GM18508 (cell line): ENCODE measurements at regions not wholly inside any gene's neighbourhood (a gene's known extent, or its start where the extent isn't known, plus 50 kb on each side); places are given as distances from the start of the nearest gene placed in this dataset.
"Not testable (repeated sequence)": the region's sequence is repeated elsewhere in the genome, so short reads cannot be mapped to it uniquely, and the experiment has no call there.

Experiments
- ATAC-seq: cut with Tn5 transposase; IDR thresholded peaks from one replicate; pipeline ENCODE4 v1.9.1; 2021; ENCODE audit warnings: moderate number of reproducible peaks; ENCODE audit not compliant: insufficient read depth, unreplicated experiment

DNA sequence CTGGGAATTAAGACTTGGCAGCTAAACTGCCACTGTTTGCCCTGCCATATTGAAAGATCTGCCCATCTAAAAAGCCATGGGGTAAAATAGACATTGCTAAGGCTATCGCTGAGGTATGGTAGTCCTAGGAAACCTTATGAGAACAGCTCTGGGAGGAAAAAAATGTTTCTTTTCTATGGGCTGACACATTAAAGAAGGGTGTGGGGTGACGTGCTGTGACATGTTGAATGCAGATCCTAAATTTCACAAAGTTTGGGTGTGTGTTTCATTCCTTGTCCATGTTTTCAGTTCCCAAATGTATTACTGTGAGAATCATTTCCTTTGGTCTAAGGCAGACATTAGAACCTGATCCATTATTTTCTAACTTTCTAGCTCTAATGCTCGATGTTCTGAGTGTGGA lies 766.4 kb downstream of the BCL11A start:
- ATAC-seq: no peak

DNA sequence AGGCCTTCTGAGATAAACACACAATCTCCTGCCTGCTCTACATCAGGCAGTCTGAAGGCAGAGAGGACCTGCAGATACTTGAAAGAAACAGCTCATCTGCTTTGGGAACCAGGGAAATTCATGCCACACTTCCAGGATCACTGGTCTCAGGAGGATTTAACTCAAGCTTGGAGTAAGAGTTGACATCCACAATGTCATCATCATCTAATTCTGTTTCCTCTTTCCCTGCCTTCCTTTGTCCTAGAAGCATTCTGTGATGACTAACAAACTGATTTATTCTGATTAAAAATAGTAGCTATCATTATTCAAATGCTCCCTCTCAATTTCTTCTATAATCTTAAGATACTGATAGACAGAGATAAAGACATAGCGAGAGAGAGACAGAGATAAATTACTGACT lies 766.8 kb downstream of the BCL11A start:
- no peak for ATAC-seq

DNA sequence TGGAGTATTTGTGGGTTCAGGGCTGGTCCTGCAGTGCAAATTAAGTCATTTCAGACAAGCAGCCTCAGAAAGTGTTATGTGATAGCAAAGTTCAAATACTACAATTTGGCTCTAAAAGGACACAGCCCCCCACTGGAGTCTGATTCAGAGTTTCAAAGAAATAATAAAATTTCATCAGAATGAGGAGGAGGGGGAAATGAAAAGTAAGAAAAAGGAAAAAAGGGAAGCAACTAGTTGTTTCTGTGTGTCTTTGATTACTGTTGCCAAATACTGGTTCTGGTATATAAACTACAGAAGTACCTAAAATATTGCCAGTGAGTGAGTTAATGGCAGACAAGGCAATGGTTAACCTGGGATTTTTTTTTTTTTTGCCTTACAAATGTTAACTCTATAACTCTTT lies 773.9 kb downstream of the BCL11A start:
- ATAC-seq: no peak

DNA sequence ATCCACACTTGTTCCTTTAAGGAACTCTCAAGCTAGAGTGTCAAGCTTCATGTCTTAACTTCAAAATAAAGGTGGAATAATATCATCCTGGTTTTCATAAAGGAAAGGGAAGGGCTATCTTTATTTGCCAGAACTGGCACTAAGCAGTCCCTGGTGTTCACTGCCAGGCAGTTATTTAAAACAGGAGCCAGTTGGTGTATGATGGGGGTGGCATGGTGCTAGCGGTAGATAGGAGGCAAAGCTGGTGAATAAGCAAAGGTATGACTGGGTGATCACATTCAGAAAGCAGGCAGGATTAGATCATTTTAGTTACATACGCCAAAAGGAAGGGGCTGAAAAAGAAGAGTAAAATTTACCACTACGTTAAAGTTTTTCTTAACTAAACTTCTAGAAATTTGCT lies 776.3 kb downstream of the BCL11A start:
- no peak for ATAC-seq

DNA sequence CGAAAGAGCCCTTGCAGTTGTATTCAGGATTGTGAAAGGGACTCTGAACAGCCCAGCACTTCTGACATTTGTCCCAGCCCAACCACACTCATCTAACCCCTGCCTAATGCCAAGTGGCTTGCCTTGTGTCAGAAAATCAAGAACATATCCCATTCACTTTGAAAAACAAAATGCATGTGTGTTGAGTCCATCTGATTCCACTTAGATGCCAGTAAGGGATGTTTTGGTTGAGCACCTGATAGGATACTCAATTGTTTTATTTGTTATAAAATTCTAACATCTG lies 776.8 kb downstream of the BCL11A start:
- ATAC-seq: no peak

DNA sequence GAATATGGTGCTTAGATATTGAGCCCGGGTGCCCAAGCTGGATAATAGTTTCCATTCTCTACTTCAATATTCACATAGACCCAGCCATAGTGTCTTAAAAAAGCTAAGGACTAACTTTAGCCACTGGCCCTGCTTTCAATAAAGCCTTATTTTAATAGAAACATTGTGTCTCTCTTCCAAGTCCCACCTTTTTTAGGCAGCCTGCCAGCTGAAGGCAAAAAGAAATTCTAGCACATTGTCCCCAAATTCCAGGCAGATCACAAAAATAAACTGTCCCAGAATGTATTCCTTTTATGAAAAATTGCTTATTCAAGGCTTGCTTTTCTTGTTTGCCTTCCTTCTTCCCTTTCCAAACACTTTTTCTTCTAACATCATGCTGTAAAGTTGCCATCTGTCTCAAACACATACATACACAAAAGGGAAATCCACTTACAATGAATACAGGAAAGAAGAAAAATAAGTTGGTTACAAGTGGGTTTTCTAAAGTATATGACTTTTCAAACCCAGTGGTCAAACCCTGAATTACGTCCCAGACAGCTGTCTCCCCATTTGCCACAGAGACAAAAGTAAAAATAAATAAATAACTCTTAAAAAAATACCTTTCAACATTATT lies 778.5 kb downstream of the BCL11A start:
- ATAC-seq: no peak

DNA sequence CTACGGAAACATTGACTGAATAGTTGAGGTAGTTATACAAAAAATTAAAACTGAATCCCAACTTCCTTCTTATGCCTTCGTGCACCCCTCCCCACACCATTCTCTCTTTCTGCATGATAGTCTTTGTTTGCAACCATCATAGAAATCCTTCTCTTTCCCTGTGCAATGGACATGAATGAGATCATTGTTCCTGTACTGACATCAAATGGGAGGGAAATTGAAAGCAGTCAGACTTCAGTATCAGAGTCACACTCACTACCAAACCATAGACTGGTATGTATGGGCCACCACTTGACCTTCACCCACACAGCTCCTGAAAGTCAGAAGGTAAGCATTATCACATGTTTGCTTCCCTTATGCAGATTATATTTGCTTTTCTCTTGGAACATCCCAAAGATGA lies 782.8 kb downstream of the BCL11A start:
- no peak for ATAC-seq

DNA sequence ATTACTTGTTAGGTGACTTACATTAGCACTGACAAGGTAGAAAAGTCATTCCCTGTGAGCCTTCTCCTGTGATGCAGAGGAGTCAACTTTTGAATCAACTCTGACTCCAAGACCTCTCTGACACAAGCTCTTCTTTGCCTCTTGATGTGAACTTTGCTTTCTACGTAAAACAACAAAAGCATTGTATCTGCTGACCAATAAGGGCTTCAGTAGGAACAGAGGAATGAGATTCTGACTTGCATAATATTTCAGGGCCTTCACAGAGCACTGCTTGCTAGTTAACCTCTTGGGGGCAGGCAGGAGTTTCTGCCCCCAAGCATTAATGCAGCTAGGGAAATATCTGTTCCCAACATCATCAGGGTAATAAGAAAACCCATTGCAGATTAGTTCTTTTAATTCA lies 791.5 kb downstream of the BCL11A start:
- no peak for ATAC-seq

DNA sequence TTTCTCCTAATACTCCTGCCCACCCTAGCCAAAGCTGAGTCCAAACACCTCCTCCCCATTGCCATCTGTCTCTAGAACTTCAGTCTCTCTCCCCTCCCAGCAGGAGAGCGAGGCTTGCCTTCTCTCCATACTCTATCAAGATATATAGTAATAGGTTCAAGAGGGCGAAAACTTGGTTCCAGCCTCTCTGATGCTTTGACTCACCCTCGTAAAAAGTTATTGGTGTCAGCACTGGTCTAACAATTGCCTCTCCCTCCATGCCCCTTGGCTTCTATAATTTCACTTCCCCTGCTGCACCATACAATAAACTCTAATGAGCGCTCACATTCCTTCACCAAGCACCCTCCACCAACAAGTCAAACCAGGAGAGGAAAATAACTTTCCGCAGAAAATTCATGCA lies 797.3 kb downstream of the BCL11A start:
- no peak for ATAC-seq

DNA sequence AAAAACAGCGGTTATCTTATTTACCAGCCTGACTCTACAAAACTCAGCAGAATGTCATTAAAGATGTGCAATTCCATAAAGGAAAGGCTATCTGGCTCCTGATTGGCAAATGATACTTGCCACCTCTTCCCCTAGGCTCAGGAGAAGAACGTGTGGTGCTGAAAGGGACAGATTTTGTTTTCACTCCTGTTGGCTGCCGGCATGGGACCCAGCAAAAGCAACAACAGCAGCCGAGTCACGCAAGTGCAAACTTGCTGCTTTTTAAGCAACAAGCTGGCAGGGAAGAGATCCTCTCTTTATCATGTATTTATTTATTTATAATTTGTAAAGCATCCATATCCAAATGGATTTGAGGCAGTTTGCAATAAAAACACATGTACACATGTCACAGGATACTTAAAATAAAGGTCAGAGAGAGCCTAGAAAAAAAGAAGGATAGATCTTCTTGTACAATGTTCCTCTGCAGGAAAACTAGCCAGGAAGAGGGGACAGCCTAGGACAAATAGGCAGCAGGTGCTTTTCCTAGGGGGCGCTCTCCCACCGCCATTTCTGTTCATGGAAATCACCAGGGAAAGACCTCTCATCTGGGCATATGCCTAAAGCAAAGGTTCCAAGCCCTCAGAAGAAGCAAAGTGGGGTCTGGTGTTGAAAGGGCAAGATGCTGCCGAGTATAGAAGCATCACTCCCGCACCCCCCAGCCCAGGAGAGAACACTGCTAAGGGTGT lies 799.3 kb downstream of the BCL11A start:
- ATAC-seq: no peak

DNA sequence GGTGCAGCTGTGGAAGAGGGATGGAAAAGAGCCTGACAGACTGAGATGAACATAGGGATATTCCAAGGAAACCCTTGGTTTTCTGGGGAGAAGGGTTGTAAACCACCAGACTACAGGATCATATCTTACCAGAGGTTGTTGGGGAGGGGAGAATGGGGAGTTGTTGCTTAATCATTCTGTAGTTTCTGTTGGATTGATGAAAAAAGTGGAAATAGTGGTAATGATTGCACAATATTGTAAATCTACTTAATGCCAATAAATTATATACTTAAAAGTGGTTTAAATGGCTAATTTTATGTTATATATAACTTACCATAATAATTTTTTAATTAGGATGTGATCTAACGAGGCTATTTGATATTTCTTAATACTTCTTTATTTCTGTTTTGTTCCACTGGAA lies 800.9 kb downstream of the BCL11A start:
- no peak for ATAC-seq

DNA sequence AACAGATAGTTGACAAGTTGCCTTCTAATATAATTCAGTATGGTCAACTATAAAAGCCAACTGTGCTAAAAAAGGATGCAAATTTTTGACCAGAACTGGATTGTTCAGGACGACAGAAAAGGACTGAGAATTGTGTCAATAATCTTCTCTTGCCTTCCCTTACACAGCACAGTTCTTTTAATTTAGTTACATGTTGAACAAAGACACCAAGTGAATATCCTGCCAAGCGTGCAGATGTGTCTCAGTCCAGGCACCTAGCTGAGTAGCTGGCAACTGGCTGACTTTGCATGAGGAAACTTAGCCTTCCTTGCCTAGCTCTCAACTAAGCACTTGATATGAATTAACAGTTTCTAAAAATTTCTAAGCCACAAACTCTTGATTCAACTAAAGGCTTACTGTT lies 801.4 kb downstream of the BCL11A start:
- no peak for ATAC-seq

DNA sequence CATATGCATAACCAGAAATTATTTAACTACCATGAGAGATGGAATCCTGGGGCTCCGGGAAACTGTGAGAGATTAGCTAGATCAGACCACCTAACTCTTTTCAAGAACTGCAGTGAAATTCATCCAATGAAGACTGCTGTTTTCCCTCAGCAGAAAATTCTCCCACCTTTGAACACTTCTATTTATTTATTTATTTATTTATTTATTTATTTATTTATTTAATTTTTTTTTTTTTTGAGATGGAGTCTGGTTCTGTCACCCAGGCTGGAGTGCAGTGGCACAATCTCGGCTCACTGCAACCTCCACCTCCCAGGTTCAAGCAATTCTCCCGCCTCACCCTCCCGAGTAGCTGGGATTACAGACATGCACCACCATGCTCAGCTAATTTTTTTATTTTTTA lies 802.2 kb downstream of the BCL11A start:
- not testable (repeated sequence) for ATAC-seq

DNA sequence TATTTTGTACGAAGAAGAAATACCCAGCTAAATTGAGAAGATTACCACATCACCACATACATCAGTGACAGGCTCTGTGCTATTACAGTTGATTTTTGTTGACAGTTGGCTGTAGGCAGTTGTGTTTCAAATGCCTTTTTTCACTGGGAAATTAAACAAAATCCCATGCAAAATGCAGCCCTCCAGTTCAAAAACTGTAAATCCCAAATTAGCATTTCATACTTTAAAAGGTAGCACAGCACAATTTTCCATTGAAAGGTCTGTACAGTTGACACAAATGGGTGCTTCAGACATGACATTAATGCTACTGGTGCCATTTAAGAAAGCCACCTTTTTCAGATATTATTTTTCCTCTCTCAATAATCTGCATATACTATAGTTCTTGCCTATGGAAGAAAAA lies 807.2 kb downstream of the BCL11A start:
- ATAC-seq: no peak

DNA sequence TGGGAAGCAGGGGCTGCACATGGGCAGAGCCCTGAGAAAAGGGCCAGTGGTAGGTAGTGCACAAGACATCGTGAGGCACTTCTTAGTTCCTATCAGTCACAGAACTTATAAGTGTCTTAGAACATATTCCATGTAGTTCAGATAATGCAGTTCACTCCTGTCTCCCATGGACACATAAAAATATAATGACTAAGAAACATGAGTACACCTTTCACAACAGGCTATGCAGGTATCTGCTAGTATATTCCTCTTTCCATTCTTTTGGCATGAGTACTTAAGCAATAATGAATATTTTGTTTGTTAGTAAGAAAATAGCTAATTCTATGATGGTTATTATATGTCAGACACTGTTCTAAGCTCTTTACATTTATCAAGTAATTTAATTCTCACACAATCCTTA lies 808.4 kb downstream of the BCL11A start:
- ATAC-seq: no peak

DNA sequence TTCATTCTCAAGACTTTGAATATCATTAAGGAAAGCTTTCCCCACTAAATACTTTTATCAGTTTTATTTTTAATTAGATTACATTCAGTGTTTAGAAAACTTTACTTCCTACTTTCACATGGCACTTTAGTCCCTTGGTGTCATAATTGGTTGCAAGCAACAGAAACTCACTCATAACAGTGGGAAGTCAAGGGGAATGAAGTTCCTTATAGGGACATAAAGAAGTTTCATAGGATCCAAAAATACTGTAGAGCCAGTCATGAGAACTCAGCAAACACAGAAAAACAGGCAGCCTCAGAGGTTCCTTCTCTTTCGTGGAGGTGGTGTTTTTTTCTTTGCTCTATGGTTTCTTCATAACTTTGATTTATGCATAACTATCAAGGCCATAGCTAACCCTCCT lies 809.0 kb downstream of the BCL11A start:
- no peak for ATAC-seq

DNA sequence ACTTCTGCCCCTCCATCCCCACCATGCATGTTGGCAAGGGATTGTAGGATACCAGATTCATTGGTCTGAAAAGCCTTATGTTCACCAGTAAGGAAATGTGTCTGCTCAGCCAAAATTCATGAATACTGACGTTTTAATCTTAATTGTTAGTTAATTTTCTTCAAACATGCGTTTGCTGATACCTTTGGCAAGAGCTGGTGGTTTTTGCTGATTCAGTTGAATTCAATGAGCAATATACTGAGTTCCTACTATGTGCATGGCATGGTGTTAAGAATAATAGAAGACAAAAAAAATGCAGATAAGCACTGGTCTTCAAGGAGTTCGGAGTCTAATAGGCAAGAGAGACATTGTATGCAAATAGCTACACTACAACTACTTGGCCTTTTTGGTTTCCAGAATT lies 811.6 kb downstream of the BCL11A start:
- ATAC-seq: no peak

DNA sequence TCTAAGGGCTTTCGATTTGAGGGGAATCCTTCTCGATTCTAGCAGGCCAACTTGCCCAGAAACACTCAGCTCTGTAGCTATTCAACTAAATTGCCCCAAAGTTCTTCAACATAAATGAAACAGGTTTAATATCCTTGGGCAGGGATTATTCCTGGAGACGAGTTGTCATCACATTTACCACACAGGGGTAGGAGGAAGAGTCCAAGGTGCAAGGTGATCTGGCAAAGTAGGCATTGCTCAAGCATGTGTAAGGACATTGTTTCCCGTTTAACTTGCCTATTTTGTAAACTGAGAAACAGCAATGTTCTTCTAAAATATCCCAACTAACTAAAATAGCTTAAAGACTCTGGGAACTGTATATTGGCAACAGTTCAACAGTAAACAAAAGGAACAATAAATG lies 814.3 kb downstream of the BCL11A start:
- no peak for ATAC-seq

DNA sequence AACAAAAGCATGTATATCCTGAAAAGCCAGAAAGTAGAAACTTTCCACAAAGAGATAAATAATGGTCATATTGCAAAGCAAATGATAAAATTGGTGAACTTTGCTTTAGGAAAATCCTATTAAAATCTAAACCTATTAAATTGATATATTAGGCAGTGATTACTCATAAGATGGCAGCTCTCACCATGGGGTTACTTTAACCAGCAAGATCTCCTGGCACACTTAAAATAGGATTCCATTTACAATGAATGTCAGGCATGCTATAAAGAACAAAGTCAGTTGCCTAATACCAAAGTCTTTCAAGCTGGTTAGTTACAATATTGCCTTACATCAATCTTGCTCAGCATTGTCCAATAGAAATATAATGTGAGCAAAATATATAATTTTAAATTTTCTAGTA lies 816.2 kb downstream of the BCL11A start:
- ATAC-seq: no peak

DNA sequence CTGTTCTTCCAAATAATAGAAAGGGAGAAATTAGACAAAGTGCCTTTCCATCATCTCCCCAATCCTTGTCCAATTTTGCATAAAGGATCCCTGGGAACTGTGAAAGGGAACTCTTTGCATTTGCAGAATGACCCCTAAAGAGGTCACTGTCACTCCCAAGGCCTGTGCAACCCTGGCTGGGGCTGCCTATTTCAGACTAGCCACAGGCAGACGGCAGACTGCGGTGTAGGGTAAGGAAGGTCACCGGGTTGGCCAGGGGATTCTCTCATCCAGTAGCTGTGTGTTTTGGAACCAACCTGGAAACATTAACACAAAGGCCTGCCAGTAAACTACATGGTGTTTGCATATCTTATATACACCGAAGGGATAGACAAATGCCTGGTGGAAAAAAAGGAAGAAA lies 818.7 kb downstream of the BCL11A start:
- ATAC-seq: no peak

DNA sequence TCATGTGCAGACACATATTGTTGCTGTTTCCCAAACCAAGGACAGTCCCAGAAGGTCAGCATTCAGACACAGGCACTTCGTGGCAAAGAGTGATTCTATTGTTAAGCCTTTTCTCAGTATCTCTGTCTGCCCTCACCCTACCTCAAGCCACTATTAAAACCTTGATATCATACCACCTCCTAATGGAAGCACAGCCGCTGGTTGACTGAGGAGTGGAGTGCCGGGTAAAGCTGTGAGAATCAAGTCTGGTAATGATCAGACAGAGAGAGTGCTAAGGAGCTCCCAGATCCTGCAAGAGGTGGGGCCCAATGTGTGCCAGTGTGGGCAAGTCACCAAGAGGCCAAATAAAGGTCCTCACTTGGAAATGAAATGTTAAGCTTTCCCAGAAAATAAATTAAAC lies 819.5 kb downstream of the BCL11A start:
- ATAC-seq: no peak

DNA sequence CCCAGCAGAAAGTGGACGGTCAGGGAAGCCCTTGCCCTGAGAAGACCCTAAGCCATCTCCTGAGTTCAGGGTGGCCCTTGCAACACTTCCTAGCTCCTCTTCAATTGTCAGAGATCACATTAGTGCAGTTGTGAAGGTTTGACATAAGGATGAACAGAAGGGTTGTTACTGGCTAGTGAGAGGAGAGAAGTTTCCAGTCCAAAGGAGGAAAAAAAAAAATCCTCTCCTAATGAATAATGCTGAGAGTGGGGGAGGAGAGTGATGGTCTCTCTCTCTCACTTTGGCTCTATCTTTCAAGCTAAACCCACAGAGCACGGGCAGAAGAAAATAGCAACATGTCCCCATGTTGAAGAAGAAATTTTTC lies 819.9 kb downstream of the BCL11A start:
- no peak for ATAC-seq
